ENCODE measurements at regions not wholly inside any gene's neighbourhood (a gene's known extent, or its start where the extent isn't known, plus 50 kb on each side); places are given as distances from the start of the nearest gene placed in this dataset.

DNA sequence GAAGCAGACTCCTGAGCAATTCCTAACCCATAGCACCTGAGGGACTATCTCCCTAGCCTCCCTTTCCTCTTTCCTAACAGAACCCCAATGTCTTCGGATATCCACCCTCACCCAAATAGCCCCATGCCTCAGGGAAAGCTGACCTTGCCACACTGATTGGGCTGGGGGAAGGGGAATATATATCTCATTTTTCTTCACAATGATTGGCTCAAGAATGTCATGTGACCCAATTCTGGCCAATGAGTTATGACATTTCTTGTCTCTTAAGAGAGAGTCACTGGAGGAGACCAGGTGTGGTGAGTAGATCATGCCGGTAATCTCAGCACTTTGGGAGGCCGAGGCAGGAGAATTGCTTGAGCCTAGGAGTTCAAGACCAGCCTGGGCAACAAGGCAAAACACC lies 71.9 kb upstream of the NLK start:
- TF ChIP-seq PAX5 (IDR thresholded peaks at IDR 0.05; ENCODE audit: insufficient read depth, low read length, severe bottlenecking) (no peak), POU2F2 (IDR thresholded peaks at IDR 0.05; ENCODE audit: low read depth, low read length) (no peak), POLR2AphosphoS5 (IDR thresholded peaks at IDR 0.05; ENCODE audit: low read depth, low read length) (no peak), TAF1 (IDR thresholded peaks at IDR 0.05; ENCODE audit: low read depth, low read length) (no peak), POLR2A (IDR thresholded peaks at IDR 0.05; ENCODE audit: low read depth, low read length) (no peak), SPI1 (IDR thresholded peaks at IDR 0.05; ENCODE audit: low read depth, low read length) (no peak)
- FAIRE-seq (no peak), DNase-seq (ENCODE audit: insufficient read length, low spot score) (no peak)

DNA sequence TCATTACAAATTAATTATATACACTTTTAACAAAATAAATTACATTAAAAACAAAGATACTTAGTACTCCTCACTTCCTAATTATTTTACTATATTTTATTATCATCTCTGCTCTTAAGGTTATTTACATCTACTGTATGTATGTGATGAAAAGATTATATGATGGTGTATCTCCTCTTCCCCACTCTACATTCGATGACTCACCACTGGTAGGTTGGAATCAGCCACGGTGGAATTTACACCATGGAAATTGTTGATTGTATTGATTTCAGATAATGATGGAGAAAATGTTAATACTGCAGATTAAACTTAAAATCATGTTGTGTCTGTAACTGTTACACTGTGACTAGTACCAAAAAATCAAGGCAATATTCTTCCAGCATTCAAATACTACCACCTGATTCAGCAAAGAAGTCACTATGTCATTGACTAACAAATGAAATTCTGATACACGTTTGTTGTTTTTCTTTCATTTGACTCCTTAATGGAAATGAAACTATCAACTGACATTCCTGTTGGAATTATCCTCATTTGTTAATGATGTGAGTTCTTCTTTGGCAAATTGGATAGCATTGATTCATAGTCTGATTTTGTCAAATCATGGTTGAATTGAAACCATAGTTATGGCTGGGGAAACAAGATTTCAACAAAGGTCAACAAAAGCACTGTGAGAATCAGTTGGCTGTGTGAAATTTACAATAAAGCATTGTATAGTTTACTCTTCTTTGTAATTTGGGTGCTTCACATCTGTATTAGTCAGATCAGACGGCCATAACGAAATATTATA lies 69.0 kb upstream of the NLK start:
- DNase-seq (ENCODE audit: insufficient read length, low spot score): no peak
- no peak for FAIRE-seq
- TF ChIP-seq SPI1 (IDR thresholded peaks at IDR 0.05; ENCODE audit: low read depth, low read length): no peak
- TF ChIP-seq POLR2A (IDR thresholded peaks at IDR 0.05; ENCODE audit: low read depth, low read length): no peak
- TF ChIP-seq TAF1 (IDR thresholded peaks at IDR 0.05; ENCODE audit: low read depth, low read length): no peak
- TF ChIP-seq POU2F2 (IDR thresholded peaks at IDR 0.05; ENCODE audit: low read depth, low read length): no peak
- TF ChIP-seq PAX5 (IDR thresholded peaks at IDR 0.05; ENCODE audit: insufficient read depth, low read length, severe bottlenecking): no peak
- no peak for TF ChIP-seq POLR2AphosphoS5 (IDR thresholded peaks at IDR 0.05; ENCODE audit: low read depth, low read length)

DNA sequence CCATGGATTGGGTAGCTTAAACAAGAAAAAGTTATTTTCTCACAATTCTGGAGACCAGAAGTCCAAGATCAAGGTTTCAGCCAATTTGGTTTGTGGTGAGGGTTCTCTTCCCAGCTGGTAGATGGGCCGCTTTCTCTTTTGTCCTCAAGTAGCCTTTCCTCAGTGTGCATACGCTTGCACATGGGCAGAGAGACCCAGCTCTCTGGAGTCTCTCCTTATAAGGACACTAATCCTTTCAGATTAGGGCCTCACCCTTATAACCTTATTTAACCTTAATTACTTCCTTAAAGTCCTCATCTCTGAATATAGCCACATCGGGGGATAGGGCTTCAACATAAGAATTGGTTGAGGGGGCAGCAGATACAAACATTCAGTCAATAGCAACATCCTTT lies 68.4 kb upstream of the NLK start:
- DNase-seq (ENCODE audit: insufficient read length, low spot score) (no peak), FAIRE-seq (no peak)
- no peak for TF ChIP-seq PAX5 (IDR thresholded peaks at IDR 0.05; ENCODE audit: insufficient read depth, low read length, severe bottlenecking)
- no peak for TF ChIP-seq POLR2A (IDR thresholded peaks at IDR 0.05; ENCODE audit: low read depth, low read length)
- TF ChIP-seq TAF1 (IDR thresholded peaks at IDR 0.05; ENCODE audit: low read depth, low read length): no peak
- no peak for TF ChIP-seq SPI1 (IDR thresholded peaks at IDR 0.05; ENCODE audit: low read depth, low read length)
- TF ChIP-seq POLR2AphosphoS5 (IDR thresholded peaks at IDR 0.05; ENCODE audit: low read depth, low read length): no peak
- TF ChIP-seq POU2F2 (IDR thresholded peaks at IDR 0.05; ENCODE audit: low read depth, low read length): no peak

DNA sequence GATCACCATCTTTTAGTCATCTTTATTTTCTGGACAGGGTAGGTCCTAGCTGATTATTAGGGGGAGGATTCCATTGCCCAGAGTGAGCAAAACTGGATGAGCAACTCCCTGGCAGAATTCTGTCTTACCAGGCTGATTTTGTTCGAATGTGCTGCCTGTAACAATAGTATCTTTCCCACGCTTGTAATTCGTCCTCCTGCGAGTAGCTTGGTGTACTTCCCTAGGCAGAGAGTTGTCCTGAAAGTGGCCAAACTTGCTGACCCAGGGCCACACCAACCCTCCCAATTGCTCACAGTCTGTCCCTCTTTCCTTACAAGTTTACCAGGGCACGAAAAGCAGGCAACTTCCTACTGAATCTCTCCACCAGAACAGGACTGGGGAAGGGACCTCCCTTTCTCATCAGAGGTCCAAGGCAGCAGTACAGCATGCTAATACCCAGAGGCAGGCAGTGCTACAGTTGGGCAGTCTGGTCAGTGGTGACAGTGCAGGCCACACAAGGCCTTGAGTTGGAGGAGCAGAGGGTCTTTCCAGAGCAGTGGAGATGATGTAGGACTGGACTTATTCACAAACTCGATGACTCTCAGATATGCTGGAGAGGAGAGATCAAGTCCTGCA lies 67.8 kb upstream of the NLK start:
- DNase-seq (ENCODE audit: insufficient read length, low spot score) (no peak), FAIRE-seq (no peak)
- TF ChIP-seq POU2F2 (IDR thresholded peaks at IDR 0.05; ENCODE audit: low read depth, low read length): no peak

DNA sequence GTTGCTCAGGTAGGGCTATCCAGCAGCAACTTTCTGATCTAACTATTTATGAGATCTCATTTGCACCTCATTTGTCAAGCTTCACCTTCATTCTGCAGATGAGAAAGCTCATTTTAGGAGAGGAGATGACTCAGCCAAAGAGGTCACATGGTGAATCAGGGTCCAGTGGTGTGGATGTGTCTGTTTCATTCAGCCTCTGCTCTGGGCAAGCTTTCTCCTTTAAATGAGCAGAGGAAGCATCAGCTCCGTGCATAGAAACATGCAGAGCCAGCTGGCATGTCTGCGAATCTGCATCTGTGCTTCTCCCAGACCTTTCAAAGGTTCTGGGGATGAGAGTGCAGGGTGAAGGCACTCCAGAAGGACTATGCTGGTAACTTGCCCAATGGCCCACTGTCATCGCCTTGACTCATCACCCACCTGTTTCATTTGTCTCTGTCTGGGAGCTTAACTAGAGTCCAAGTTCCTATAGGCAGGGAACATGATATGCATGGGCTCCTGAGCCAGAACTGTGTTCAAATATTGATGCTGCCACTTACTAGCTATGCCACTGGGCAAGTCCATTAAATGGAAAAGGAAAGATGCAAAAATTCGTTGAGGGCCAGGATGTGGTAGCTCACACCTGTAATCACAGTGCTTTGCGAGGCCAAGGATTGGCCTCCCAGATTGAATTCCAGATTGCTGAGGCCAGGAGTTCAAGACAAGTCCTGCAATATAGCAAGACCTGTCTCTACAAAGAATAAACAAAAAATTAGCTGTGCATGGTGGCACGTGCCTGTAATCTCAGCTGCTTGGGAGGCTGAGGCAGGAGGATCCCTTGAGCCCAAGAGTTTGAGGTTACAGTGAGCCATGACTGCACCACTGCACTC lies 67.1 kb upstream of the NLK start:
- DNase-seq (ENCODE audit: insufficient read length, low spot score) (no peak), FAIRE-seq (no peak)
- TF ChIP-seq POLR2AphosphoS5 (IDR thresholded peaks at IDR 0.05; ENCODE audit: low read depth, low read length): no peak

DNA sequence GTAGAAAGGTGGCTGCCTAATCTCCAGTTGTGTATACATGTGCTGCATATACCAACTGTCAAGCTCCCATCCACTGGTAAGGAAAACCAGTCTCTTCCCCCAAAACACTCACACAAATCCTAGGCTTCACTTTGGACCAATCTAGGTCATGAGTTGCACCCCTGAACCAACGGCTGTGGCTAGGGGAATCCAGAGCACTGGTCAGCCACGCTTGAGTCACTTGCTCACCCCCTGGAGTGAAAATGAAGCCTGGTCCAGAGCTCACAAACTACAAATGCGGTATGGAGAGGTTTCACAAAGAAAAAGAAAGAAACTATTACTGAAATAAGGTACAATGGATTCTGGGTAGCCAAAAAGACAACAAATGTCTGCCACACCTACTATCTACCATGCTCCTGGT lies 66.1 kb upstream of the NLK start:
- no peak for FAIRE-seq
- TF ChIP-seq POU2F2 (IDR thresholded peaks at IDR 0.05; ENCODE audit: low read depth, low read length) (no peak), POLR2AphosphoS5 (IDR thresholded peaks at IDR 0.05; ENCODE audit: low read depth, low read length) (no peak), PAX5 (IDR thresholded peaks at IDR 0.05; ENCODE audit: insufficient read depth, low read length, severe bottlenecking) (no peak), TAF1 (IDR thresholded peaks at IDR 0.05; ENCODE audit: low read depth, low read length) (no peak), POLR2A (IDR thresholded peaks at IDR 0.05; ENCODE audit: low read depth, low read length) (no peak), SPI1 (IDR thresholded peaks at IDR 0.05; ENCODE audit: low read depth, low read length) (no peak)
- no peak for DNase-seq (ENCODE audit: insufficient read length, low spot score)

DNA sequence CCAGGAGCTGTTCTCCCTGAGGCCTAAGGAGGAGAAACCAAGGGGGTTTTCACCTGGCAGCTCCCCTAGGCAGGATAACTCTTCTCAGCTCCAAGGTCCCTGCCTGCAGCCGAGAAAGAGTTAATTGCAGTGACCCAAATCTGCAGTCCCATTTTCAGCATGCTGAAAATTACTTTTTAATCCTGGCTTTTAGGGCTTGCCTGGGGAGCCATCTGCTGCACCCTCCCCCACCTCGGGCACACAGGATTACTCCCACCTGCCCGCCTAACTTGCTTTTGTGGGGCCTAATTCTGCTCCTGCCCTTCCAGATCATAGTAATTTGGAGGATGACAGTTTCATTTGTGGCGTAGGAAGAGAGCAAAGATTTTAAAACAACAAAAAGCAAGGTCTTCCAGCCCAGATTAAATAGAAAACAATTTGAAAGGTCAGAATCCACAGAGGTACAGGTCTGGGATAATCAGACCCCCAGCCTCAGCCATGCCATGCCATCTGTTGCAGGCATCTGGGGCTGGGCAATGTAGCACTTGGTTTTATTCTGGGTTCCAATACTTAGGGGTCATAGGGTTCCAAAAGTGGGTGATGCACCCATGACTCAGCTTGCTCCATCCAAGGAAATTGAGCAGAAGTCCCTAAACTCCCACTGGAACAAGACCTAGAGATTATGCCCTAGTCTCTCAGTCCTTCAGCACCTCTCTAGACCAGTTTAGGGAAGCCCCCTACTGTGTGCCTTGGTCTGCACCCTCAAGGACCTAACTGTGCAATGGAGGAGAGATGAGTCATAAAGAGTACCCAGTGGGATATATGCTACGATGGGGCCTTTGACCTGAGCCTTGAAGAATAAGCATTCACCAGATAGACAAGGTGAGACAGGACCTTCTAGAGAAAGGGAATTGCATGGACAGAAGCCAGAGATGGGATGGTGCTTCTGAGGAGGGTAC lies 64.5 kb upstream of the NLK start:
- FAIRE-seq (no peak), DNase-seq (ENCODE audit: insufficient read length, low spot score) (no peak)
- TF ChIP-seq PAX5 (IDR thresholded peaks at IDR 0.05; ENCODE audit: insufficient read depth, low read length, severe bottlenecking) (no peak), POLR2AphosphoS5 (IDR thresholded peaks at IDR 0.05; ENCODE audit: low read depth, low read length) (no peak)

DNA sequence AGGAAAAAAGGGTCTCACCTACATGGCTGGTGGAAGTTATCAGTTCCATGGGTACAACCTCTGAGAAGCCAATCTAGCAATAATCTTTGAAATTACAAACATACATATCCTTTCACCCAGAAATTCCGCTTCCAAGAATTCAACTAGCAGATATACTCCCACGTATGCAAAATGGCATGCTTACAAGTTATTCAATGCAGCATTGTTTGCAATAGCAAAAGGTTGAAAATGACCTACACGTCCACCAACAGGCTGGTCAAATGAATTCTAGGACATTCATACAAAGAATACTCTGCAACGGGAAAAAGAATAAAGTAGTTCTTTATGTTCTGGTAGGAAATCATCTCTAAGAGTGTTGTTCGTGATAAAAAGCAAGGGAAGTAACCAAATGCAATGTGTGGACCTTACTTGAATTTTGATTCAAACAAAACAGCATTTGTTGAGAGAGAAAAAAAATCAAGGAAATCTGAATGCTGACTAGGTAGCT lies 63.7 kb upstream of the NLK start:
- DNase-seq (ENCODE audit: insufficient read length, low spot score): no peak
- no peak for TF ChIP-seq PAX5 (IDR thresholded peaks at IDR 0.05; ENCODE audit: insufficient read depth, low read length, severe bottlenecking)
- TF ChIP-seq POLR2AphosphoS5 (IDR thresholded peaks at IDR 0.05; ENCODE audit: low read depth, low read length): no peak
- TF ChIP-seq POU2F2 (IDR thresholded peaks at IDR 0.05; ENCODE audit: low read depth, low read length): no peak
- TF ChIP-seq SPI1 (IDR thresholded peaks at IDR 0.05; ENCODE audit: low read depth, low read length): no peak
- no peak for TF ChIP-seq POLR2A (IDR thresholded peaks at IDR 0.05; ENCODE audit: low read depth, low read length)
- no peak for TF ChIP-seq TAF1 (IDR thresholded peaks at IDR 0.05; ENCODE audit: low read depth, low read length)
- FAIRE-seq: no peak

DNA sequence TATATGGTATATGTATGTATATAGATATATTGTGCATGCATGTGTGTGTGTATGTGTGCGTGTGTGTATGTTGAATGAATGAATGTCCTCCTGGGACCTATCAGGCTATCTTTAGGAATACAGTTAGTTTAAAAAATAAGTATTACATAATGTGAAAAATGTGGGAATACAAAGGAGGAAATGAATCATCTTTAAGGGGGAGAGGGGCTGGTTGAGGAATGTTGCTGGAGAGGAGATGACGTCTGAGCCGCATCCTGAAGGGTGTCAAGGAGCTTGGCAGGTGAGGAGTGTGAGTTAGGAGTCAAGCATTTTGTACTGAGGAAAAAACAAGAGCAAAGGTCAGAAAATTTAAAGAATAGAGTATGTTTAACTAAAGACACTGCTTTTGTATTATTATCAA lies 62.4 kb upstream of the NLK start:
- TF ChIP-seq PAX5 (IDR thresholded peaks at IDR 0.05; ENCODE audit: insufficient read depth, low read length, severe bottlenecking) (no peak), SPI1 (IDR thresholded peaks at IDR 0.05; ENCODE audit: low read depth, low read length) (no peak), POLR2A (IDR thresholded peaks at IDR 0.05; ENCODE audit: low read depth, low read length) (no peak), TAF1 (IDR thresholded peaks at IDR 0.05; ENCODE audit: low read depth, low read length) (no peak), POLR2AphosphoS5 (IDR thresholded peaks at IDR 0.05; ENCODE audit: low read depth, low read length) (no peak), POU2F2 (IDR thresholded peaks at IDR 0.05; ENCODE audit: low read depth, low read length) (no peak)
- FAIRE-seq (no peak), DNase-seq (ENCODE audit: insufficient read length, low spot score) (no peak)
